ENCODE measurements at regions not wholly inside any gene's neighbourhood (a gene's known extent, or its start where the extent isn't known, plus 50 kb on each side); places are given as distances from the start of the nearest gene placed in this dataset.
"Not testable (repeated sequence)": the region's sequence is repeated elsewhere in the genome, so short reads cannot be mapped to it uniquely, and the experiment has no call there.

DNA sequence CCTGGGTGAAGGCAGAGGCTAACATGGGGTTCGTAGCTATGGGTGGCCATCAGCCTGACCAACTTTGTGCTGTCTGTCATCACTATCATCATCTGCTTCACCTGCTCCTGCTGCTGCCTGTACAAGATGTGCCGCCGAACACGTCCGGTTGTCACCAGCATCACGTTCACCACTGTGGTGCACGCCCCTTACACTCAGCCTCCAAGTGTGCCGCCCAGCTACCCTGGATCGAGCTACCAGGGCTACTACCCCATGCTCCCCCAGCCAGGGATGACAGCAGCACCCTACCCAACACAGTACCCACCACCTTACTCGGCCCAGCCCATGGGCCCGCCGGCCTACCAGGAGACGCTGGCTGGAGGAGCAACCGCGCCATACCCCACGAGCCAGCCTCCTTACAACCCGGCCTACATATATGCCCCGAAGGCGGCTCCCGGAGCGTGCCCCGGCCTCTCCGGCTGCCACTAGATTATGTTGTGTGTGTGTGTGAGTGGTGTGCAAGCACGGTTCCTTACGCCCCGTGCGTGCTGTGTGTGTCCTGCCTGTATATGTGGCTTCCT lies 213.4 kb upstream of the XIST start:
- DNase-seq (ENCODE audit: low read depth), result no peak

GRCh38 chrX:74063426-74064155 lies 211.1 kb upstream of the XIST start:
- DNase-seq (ENCODE audit: low read depth), result no peak

- no peak for DNase-seq (ENCODE audit: low read depth)
Measured at GRCh38 chrX:74061879-74062278, 209.4 kb upstream of the XIST start.

GRCh38 chrX:74049126-74049525 lies 196.6 kb upstream of the XIST start:
- no peak for DNase-seq (ENCODE audit: low read depth)

DNA sequence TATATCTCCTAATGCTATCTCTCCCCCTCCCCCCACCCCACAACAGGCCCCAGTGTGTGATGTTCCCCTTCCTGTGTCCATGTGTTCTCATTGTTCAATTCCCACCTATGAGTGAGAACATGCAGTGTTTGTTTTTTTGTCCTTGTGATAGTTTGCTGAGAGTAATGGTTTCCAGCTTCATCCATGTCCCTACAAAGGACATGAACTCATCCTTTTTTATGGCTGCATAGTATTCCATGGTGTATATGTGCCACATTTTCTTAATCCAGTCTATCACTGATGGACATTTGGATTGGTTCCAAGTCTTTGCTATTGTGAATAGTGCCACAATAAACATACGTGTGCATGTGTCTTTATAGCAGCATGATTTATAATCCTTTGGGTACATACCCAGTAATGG lies 181.6 kb upstream of the XIST start:
- DNase-seq (ENCODE audit: low read depth), result not testable (repeated sequence)

- not testable (repeated sequence) for DNase-seq (ENCODE audit: low read depth)
Measured at GRCh38 chrX:74031527-74031926, 179.0 kb upstream of the XIST start.

DNA sequence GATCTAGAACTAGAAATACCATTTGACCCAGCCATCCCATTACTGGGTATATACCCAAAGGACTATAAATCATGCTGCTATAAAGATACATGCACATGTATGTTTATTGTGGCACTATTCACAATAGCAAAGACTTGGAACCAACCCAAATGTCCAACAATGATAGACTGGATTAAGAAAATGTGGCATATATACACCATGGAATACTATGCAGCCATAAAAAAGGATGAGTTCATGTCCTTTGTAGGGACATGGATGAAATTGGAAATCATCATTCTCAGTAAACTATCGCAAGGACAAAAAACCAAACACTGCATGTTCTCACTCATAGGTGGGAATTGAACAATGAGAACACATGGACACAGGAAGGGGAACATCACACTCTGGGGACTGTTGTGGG lies 178.3 kb upstream of the XIST start:
- not testable (repeated sequence) for DNase-seq (ENCODE audit: low read depth)

DNA sequence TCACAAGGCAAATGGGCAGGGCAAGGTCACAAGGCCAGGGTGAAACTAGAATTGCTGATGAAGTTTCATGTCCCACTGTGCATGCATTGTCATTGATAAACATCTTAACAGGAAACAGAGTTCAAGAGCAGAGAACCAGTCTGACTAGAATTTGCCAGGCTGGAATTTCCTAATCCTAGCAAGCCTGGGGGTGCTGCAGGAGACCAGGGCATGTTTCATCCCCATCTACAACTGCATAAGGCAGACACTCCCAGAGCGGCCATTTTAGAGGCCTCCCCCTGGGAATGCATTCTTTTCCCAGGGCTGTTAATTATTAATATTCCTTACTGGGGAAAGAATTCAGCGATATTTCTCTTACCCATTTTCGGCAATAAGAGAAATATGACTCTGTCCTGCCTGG lies 172.6 kb upstream of the XIST start:
- DNase-seq (ENCODE audit: low read depth), result not testable (repeated sequence)

GRCh38 chrX:74023203-74023602 lies 170.7 kb upstream of the XIST start:
- DNase-seq (ENCODE audit: low read depth), result no peak

GRCh38 chrX:74018253-74018652 lies 165.7 kb upstream of the XIST start:
- no peak for DNase-seq (ENCODE audit: low read depth)

DNA sequence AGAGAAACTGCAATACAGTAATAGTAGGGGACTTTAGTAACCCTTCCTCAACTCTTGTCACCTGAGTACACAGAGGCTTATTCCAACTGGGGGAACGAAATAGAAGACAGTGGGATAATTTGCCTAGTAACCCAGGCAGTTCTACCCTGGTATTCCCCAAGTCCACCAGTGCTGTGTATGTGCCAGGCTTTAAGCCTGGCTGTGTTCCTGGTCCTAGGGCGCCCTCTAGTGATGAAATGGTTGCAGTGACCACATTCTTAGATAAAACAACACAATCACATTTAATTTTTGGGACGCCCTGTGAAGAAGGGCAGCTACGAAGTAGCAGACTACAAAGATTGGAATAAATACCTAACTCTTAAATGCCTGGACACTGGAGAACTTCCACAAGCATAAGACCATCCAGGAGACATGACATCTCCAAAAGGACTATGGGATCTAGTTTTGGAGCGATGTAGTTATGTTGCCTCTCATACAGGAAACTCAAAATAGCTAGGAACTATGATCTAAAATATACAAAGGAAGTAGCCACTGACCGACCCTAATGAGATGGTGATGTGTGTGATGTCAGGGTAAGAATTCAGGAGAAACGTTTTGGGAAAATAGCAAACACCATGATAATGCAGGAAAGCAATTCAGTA lies 163.0 kb upstream of the XIST start:
- peak; percentile 28 for DNase-seq (ENCODE audit: low read depth)

- DNase-seq (ENCODE audit: low read depth), result no peak
Measured at GRCh38 chrX:74009041-74009440, 156.5 kb upstream of the XIST start.

DNA sequence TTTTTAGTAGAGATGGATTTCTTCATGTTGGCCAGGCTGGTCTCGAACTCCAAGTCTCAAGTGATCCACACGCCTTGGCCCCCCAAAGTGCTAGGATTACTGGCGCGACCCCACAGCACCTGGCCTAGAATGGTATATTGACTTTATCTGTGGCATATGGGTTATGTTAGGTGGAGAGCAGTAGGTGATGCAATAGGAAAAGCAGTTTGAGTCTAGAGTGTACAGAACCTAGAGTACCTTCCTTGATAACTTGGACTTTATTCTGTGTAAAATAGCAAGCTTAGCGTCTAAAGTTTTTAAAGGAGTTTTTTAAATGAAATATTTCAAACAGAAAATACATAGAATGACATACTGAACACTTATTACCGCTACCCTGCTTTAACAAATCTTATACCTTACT lies 139.5 kb upstream of the XIST start:
- no peak for DNase-seq (ENCODE audit: low read depth)

GRCh38 chrX:73987166-73987565 lies 134.7 kb upstream of the XIST start:
- no peak for DNase-seq (ENCODE audit: low read depth)

- no peak for DNase-seq (ENCODE audit: low read depth)
Measured at GRCh38 chrX:73979551-73980131, 127.1 kb upstream of the XIST start.

DNA sequence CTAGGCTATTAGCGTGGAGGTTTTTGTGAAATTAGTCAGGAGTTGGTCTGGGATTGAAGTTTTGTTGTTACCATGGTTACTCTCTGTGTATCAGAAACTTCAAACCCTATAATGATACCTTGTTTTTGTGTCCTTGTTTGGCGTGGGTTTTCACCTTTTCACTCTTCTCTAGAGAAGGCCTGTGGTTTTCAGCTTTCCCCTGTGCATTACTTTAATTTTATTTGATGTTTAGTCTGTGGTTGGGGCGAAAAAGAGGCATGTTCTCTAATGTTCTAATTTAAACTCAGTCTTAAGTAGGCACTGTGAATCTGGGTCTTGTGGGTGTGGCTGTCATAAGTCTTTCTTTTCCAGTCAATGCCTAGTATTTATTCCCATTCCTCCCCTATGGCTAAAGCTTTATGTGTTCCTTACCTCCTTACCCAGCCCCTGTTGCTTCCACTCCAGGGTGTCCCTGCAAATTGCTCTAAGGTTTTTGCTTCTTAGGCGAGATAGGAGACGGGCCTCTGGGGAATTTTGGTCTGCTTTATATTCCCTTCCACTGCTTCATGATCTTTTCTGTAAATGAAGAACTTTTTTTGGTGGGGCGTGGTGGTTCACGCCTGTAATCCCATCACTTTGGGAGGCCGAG lies 125.1 kb upstream of the XIST start:
- DNase-seq (ENCODE audit: low read depth), result no peak

GRCh38 chrX:73967461-73967860 lies 114.9 kb upstream of the XIST start:
- not testable (repeated sequence) for DNase-seq (ENCODE audit: low read depth)

- DNase-seq (ENCODE audit: low read depth), result no peak
Measured at GRCh38 chrX:73965833-73966232, 113.3 kb upstream of the XIST start.

- DNase-seq (ENCODE audit: low read depth), result no peak
Measured at GRCh38 chrX:73964579-73964978, 112.1 kb upstream of the XIST start.

GRCh38 chrX:73963682-73964081 lies 111.2 kb upstream of the XIST start:
- DNase-seq (ENCODE audit: low read depth), result no peak

DNA sequence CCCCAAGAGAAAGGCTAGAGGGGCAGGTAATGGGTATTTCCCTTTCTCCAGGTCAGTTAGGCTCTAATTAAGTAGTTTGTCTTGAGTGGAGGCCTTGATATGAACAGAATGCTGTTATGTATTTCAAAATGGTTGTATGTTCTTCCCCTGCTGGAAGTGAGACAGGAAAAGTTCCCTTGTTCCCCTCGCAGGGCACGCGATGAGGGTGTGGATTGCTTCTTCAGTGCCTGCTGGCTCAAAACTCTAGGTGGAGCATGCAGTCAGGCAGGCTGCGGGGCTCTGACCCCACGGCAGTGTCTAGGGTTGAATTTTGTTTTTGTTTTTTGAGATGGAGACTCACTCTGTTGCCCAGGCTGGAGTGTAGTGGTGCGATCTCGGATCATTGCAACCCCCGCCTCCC lies 110.4 kb upstream of the XIST start:
- DNase-seq (ENCODE audit: low read depth), result no peak

- not testable (repeated sequence) for DNase-seq (ENCODE audit: low read depth)
Measured at GRCh38 chrX:73961867-73962266, 109.4 kb upstream of the XIST start.

GRCh38 chrX:73944563-73944908 lies 92.0 kb upstream of the XIST start:
- DNase-seq (ENCODE audit: low read depth), result no peak
